ENCODE measurements at regions not wholly inside any gene's neighbourhood (a gene's known extent, or its start where the extent isn't known, plus 50 kb on each side); places are given as distances from the start of the nearest gene placed in this dataset.
A peak's percentile ranks its signal among the peaks of the same experiment; 100 is the strongest.

GRCh38 chr20:6657111-6657510 lies 110.4 kb upstream of the BMP2 start:
- no peak overlapping the region for H3K4me3 ChIP-seq (ENCODE audit: low read depth, low read length)
- no peak for DNase-seq (ENCODE audit: low read depth, low spot score)
- in situ Hi-C loops (cut with HindIII; ENCODE audit: low sequenced_read_pairs): no loop called here
- no peak for TF ChIP-seq CTCF (IDR thresholded peaks at IDR 0.05; ENCODE audit: low read depth, low read length)

GRCh38 chr20:6654513-6655252 lies 112.8 kb upstream of the BMP2 start:
- no peak overlapping the region for H3K4me3 ChIP-seq (ENCODE audit: low read depth, low read length)
- DNase-seq (ENCODE audit: low read depth, low spot score): peak; percentile 26
- no peak for TF ChIP-seq CTCF (IDR thresholded peaks at IDR 0.05; ENCODE audit: low read depth, low read length)
- in situ Hi-C loops (cut with HindIII; ENCODE audit: low sequenced_read_pairs): no loop called here

- H3K4me3 ChIP-seq (ENCODE audit: low read depth, low read length): no peak overlapping the region
- no peak for DNase-seq (ENCODE audit: low read depth, low spot score)
- no peak for TF ChIP-seq CTCF (IDR thresholded peaks at IDR 0.05; ENCODE audit: low read depth, low read length)
- in situ Hi-C loops (cut with HindIII; ENCODE audit: low sequenced_read_pairs): no loop called here
These were observed 115.9 kb upstream of the BMP2 start for GRCh38 chr20:6651561-6651960.

- in situ Hi-C loops (cut with HindIII; ENCODE audit: low sequenced_read_pairs): no loop called here
- TF ChIP-seq CTCF (IDR thresholded peaks at IDR 0.05; ENCODE audit: low read depth, low read length): no peak
- peak; percentile 62 for DNase-seq (ENCODE audit: low read depth, low spot score)
- no peak overlapping the region for H3K4me3 ChIP-seq (ENCODE audit: low read depth, low read length)
These were observed 116.5 kb upstream of the BMP2 start for GRCh38 chr20:6651016-6651415.

GRCh38 chr20:6646021-6646636 lies 121.4 kb upstream of the BMP2 start:
- in situ Hi-C loops (cut with HindIII; ENCODE audit: low sequenced_read_pairs): no loop called here
- no peak for DNase-seq (ENCODE audit: low read depth, low spot score)
- no peak for TF ChIP-seq CTCF (IDR thresholded peaks at IDR 0.05; ENCODE audit: low read depth, low read length)
- H3K4me3 ChIP-seq (ENCODE audit: low read depth, low read length): no peak overlapping the region

- TF ChIP-seq CTCF (IDR thresholded peaks at IDR 0.05; ENCODE audit: low read depth, low read length): no peak
- no peak for DNase-seq (ENCODE audit: low read depth, low spot score)
- H3K4me3 ChIP-seq (ENCODE audit: low read depth, low read length): no peak overlapping the region
- in situ Hi-C loops (cut with HindIII; ENCODE audit: low sequenced_read_pairs): no loop called here
These were observed 122.5 kb upstream of the BMP2 start for GRCh38 chr20:6644813-6645628.

All from astrocyte of the spinal cord (primary cell).